Keratinocyte (primary cell): ENCODE measurements at regions not wholly inside any gene's neighbourhood (a gene's known extent, or its start where the extent isn't known, plus 50 kb on each side); places are given as distances from the start of the nearest gene placed in this dataset.
A peak's percentile ranks its signal among the peaks of the same experiment; 100 is the strongest.

Source experiments
- DNase-seq: peaks from one replicate; pipeline ENCODE4 v3.0.0-alpha.2; 2011; ENCODE audit warnings: low read depth, missing footprints, low spot score
- FAIRE-seq: peaks from 2 replicates; lab custom pipeline; 2011; peaks lifted over from hg19 to GRCh38; lab: Jason Lieb, UNC
- H2AFZ ChIP-seq: 2 replicates; pipeline ENCODE4 v1.6.0; 2012; ENCODE audit warnings: low read length, control low read depth, inconsistent platforms; ENCODE audit not compliant: control insufficient read depth
- H3K27ac ChIP-seq: 2 replicates; pipeline ENCODE4 v1.5.1; 2011; ENCODE audit warnings: low read length; ENCODE audit not compliant: control insufficient read depth, insufficient read depth
- H3K27me3 ChIP-seq: 3 replicates; pipeline ENCODE4 v1.6.0; 2011; ENCODE audit warnings: low read length; ENCODE audit not compliant: control insufficient read depth, insufficient read depth; ENCODE audit errors: extremely low read depth
- H3K36me3 ChIP-seq, 2 experiments: 2 replicates in 1 of 2; 3 replicates in 1 of 2; pipeline ENCODE4 v1.5.1; 2011; ENCODE audit warnings: low read length in 2 of 2, mild to moderate bottlenecking in 1 of 2; ENCODE audit not compliant: control insufficient read depth in 2 of 2, insufficient read depth in 2 of 2; ENCODE audit errors: extremely low read depth in 1 of 2
- H3K4me1 ChIP-seq: 3 replicates; pipeline ENCODE4 v1.5.1; 2011; ENCODE audit warnings: low read length; ENCODE audit not compliant: control insufficient read depth, insufficient read depth; ENCODE audit errors: extremely low read depth
- H3K4me2 ChIP-seq: 3 replicates; pipeline ENCODE4 v1.6.0; 2011; ENCODE audit warnings: low read depth, low read length; ENCODE audit not compliant: control insufficient read depth, insufficient read depth; ENCODE audit errors: extremely low read depth
- H3K4me3 ChIP-seq, 3 experiments: fragments of 200-600 bp in 1 of 3; sonication (generic) in 1 of 3; 2 replicates in 2 of 3; 3 replicates in 1 of 3; pipeline ENCODE4 v1.5.1; 2011 to 2016; ENCODE audit warnings: low read length in 3 of 3, mild to moderate bottlenecking in 3 of 3, control low read depth in 2 of 3, inconsistent platforms in 1 of 3, low read depth in 1 of 3, mixed read lengths in 1 of 3, mixed run types in 1 of 3, moderate library complexity in 1 of 3; ENCODE audit not compliant: control insufficient read depth in 2 of 3, insufficient read depth in 2 of 3; ENCODE audit errors: extremely low read depth in 1 of 3
- H3K79me2 ChIP-seq: 2 replicates; pipeline ENCODE4 v1.6.0; 2012; ENCODE audit warnings: low read length; ENCODE audit not compliant: control insufficient read depth, insufficient read depth
- H3K9ac ChIP-seq: 3 replicates; pipeline ENCODE4 v1.6.0; 2011; ENCODE audit warnings: low read length; ENCODE audit not compliant: control insufficient read depth, insufficient read depth; ENCODE audit errors: extremely low read depth
- H3K9me1 ChIP-seq: 3 replicates; pipeline ENCODE4 v1.6.0; 2011; ENCODE audit warnings: low read length; ENCODE audit not compliant: control insufficient read depth, insufficient read depth; ENCODE audit errors: extremely low read depth
- H3K9me3 ChIP-seq: 2 replicates; pipeline ENCODE4 v1.5.1; 2012; ENCODE audit warnings: low read depth, low read length; ENCODE audit not compliant: control insufficient read depth
- H4K20me1 ChIP-seq: 3 replicates; pipeline ENCODE4 v1.6.0; 2011; ENCODE audit warnings: low read length; ENCODE audit not compliant: control insufficient read depth, insufficient read depth; ENCODE audit errors: extremely low read depth
- EZH2 ChIP-seq: IDR thresholded peaks from one replicate; pipeline ENCODE4 v1.6.1; 2012; ENCODE audit warnings: inconsistent platforms, mild to moderate bottlenecking, low read length, moderate library complexity
- dilution Hi-C: fragments of 300-500 bp; cut with MboI; formaldehyde crosslinking; loops from one replicate; pipeline ENCODE4 v1.7.0; 2020; ENCODE audit warnings: low sequenced_read_pairs; ENCODE audit not compliant: extremely low pct_ligation_motif_present
- TF ChIP-seq, protein P1 (sequence below), 3 experiments: IDR thresholded peaks in 1 of 3; conservative IDR thresholded peaks in 1 of 3; optimal IDR thresholded peaks in 1 of 3; 2 replicates in 2 of 3; 3 replicates in 1 of 3; pipeline versions ENCODE3 to v1.5.1; 2011; ENCODE audit warnings: low read length in 3 of 3, mild to moderate bottlenecking in 3 of 3, moderate library complexity in 2 of 3, control low read depth in 1 of 3, inconsistent platforms in 1 of 3; ENCODE audit not compliant: insufficient read depth in 2 of 3; ENCODE audit errors: extremely low read depth in 1 of 3

GRCh38 chr5:13278811-13279210 lies 665.7 kb downstream of the DNAH5 start:
- DNase-seq: no peak
- TF ChIP-seq EZH2: no peak
- TF ChIP-seq, protein P1, sequence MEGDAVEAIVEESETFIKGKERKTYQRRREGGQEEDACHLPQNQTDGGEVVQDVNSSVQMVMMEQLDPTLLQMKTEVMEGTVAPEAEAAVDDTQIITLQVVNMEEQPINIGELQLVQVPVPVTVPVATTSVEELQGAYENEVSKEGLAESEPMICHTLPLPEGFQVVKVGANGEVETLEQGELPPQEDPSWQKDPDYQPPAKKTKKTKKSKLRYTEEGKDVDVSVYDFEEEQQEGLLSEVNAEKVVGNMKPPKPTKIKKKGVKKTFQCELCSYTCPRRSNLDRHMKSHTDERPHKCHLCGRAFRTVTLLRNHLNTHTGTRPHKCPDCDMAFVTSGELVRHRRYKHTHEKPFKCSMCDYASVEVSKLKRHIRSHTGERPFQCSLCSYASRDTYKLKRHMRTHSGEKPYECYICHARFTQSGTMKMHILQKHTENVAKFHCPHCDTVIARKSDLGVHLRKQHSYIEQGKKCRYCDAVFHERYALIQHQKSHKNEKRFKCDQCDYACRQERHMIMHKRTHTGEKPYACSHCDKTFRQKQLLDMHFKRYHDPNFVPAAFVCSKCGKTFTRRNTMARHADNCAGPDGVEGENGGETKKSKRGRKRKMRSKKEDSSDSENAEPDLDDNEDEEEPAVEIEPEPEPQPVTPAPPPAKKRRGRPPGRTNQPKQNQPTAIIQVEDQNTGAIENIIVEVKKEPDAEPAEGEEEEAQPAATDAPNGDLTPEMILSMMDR (optimal IDR thresholded peaks at IDR 0.05 in 1 of 3, IDR thresholded peaks at IDR 0.05 in 1 of 3, conservative IDR thresholded peaks at IDR 0.05 in 1 of 3; ENCODE audit: extremely low read depth in 1 of 3, insufficient read depth in 2 of 3, low read length in 3 of 3): no peak
- no peaks in the 10 kb centered on the region for H3K4me1 ChIP-seq

GRCh38 chr5:13278148-13278547 lies 666.3 kb downstream of the DNAH5 start:
- no peak overlapping the region for H3K27ac ChIP-seq
- no peaks in the 10 kb centered on the region for H3K4me1 ChIP-seq
- H4K20me1 ChIP-seq: no peaks in the 10 kb centered on the region
- FAIRE-seq (no peak), DNase-seq (no peak)
- no peaks in the 10 kb centered on the region for H3K36me3 ChIP-seq
- H3K79me2 ChIP-seq: no peaks in the 10 kb centered on the region
- H3K4me2 ChIP-seq: no peak overlapping the region
- no peak overlapping the region for H3K9ac ChIP-seq
- no peak overlapping the region for H3K4me3 ChIP-seq
- H2AFZ ChIP-seq: no peak overlapping the region
- no peaks in the 10 kb centered on the region for H3K9me3 ChIP-seq
- TF ChIP-seq, protein P1 (optimal IDR thresholded peaks at IDR 0.05 in 1 of 3, IDR thresholded peaks at IDR 0.05 in 1 of 3, conservative IDR thresholded peaks at IDR 0.05 in 1 of 3; ENCODE audit: extremely low read depth in 1 of 3, insufficient read depth in 2 of 3, low read length in 3 of 3): peak in 1 of 3 experiments; percentile 12
- no peak for TF ChIP-seq EZH2
- dilution Hi-C loops: no loop called here
- no peaks in the 10 kb centered on the region for H3K9me1 ChIP-seq
- no peaks in the 10 kb centered on the region for H3K27me3 ChIP-seq

More at GRCh38 chr5:13278811-13279210, 665.7 kb downstream of the DNAH5 start:
- no peak overlapping the region for H2AFZ ChIP-seq
- no peak overlapping the region for H3K9ac ChIP-seq
- H3K79me2 ChIP-seq: no peaks in the 10 kb centered on the region
- H3K9me3 ChIP-seq: no peaks in the 10 kb centered on the region
- FAIRE-seq: no peak
- H4K20me1 ChIP-seq: no peaks in the 10 kb centered on the region
- H3K27me3 ChIP-seq: no peaks in the 10 kb centered on the region
- no peak overlapping the region for H3K4me3 ChIP-seq
- no peaks in the 10 kb centered on the region for H3K9me1 ChIP-seq
- dilution Hi-C loops: no loop called here
- H3K4me2 ChIP-seq: no peak overlapping the region
- no peak overlapping the region for H3K27ac ChIP-seq
- no peaks in the 10 kb centered on the region for H3K36me3 ChIP-seq
